AG10803 (cell line): ENCODE measurements at regions not wholly inside any gene's neighbourhood (a gene's known extent, or its start where the extent isn't known, plus 50 kb on each side); places are given as distances from the start of the nearest gene placed in this dataset.

Experiments used
- DNase-seq: peaks from one replicate; pipeline ENCODE4 v3.0.0; 2010; ENCODE audit warnings: low read depth
- H3K4me3 ChIP-seq: 2 replicates; pipeline ENCODE4 v1.5.1; 2011; ENCODE audit warnings: mild to moderate bottlenecking, low read length, control low read depth
- TF ChIP-seq, protein P1 (sequence below): conservative IDR thresholded peaks from 2 replicates; pipeline ENCODE4 v1.5.1; 2011; ENCODE audit warnings: mild to moderate bottlenecking, low read length, control low read depth, inconsistent platforms

DNA sequence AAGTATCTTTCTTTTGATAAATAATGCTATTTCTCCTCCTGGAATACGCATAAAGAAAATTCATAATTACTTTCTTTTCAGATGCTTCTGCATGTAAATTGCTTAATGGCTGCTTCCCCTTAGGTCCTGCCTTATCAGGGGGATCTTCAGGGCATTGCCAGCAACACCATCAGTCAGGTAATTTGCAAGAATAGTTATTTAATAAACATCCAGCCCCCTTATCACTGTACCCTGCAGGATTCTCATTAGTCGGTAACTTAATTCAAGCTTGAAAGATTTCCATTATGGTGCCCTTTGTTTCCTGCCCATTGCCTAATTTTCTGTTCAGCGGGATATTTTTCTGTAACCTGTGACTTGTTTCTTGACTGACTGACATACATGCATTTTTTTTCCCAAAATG is 414.5 kb downstream of the MFSD1 start:
- TF ChIP-seq, protein P1, sequence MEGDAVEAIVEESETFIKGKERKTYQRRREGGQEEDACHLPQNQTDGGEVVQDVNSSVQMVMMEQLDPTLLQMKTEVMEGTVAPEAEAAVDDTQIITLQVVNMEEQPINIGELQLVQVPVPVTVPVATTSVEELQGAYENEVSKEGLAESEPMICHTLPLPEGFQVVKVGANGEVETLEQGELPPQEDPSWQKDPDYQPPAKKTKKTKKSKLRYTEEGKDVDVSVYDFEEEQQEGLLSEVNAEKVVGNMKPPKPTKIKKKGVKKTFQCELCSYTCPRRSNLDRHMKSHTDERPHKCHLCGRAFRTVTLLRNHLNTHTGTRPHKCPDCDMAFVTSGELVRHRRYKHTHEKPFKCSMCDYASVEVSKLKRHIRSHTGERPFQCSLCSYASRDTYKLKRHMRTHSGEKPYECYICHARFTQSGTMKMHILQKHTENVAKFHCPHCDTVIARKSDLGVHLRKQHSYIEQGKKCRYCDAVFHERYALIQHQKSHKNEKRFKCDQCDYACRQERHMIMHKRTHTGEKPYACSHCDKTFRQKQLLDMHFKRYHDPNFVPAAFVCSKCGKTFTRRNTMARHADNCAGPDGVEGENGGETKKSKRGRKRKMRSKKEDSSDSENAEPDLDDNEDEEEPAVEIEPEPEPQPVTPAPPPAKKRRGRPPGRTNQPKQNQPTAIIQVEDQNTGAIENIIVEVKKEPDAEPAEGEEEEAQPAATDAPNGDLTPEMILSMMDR: no peak
- no peak overlapping the region for H3K4me3 ChIP-seq
- no peak for DNase-seq

- TF ChIP-seq, protein P1: no peak
- DNase-seq: no peak
- no peak overlapping the region for H3K4me3 ChIP-seq
Measured at GRCh38 chr3:159219231-159219630, 417.4 kb downstream of the MFSD1 start.

DNA sequence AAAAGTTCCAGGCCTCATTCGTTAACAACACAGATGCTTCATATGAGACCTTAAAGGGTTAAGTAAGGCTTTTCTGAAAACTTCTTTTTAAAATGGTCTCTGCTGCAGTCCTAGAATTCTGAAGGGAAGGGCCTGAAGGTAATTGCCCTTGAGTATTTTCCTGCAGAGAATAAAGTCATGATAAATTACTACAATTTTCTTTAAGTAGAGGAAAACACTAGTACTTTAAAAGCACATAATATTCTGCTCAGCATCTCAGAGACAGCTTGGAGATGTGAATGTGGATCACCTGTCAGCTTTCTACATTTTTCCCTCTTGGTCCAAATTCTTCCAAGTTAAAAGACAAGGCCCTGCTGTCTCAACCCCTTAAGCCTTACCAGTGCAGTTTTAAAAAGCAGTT is 419.5 kb downstream of the MFSD1 start:
- no peak overlapping the region for H3K4me3 ChIP-seq
- TF ChIP-seq, protein P1: no peak
- DNase-seq: no peak

- DNase-seq: no peak
- TF ChIP-seq, protein P1: no peak
- H3K4me3 ChIP-seq: no peak overlapping the region
Measured at GRCh38 chr3:159229116-159229680, 427.3 kb downstream of the MFSD1 start.

DNA sequence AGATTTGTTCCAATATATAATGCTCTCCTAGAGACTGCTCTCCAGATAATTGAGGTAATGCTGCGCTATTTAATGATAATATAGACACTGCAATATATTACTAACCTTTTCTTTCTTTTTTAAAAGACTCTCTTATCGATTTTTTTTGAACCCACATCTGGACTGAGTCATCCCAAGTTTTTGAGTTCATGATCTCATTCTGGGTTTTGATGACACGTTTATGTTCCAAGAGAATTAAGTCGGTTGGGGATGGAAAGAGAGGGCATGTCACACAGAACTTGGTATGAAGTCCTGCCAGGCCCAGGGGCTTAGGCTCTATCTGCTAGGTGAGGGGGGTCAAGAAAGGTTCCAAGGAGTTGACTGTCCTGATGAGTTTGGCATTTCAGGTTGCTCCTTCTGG is 431.1 kb downstream of the MFSD1 start:
- TF ChIP-seq, protein P1: no peak
- DNase-seq: no peak
- H3K4me3 ChIP-seq: no peak overlapping the region

- TF ChIP-seq, protein P1: no peak
- no peak overlapping the region for H3K4me3 ChIP-seq
- no peak for DNase-seq
Measured at GRCh38 chr3:159233734-159234133, 431.9 kb downstream of the MFSD1 start.

DNA sequence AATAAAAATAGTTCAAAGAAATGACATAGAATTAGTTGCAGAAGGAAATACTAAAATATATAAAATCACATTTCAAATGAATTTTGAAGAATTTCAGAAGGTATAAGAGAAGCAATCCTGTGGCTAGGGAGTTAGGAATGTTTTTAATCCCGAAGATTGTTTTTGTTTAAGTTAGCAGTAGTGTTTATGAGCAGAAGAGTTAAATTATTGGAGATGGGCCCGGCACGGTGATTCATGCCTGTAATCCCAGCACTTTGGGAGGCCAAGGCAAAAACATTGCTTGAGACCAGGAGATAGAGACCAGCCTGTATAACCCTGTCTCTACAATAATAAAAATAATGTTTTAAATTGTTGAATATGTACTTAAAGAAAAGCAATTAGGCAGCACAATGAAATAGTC is 432.5 kb downstream of the MFSD1 start:
- H3K4me3 ChIP-seq: no peak overlapping the region
- TF ChIP-seq, protein P1: no peak
- peak; percentile 48 for DNase-seq
